ENCODE measurements at regions not wholly inside any gene's neighbourhood (a gene's known extent, or its start where the extent isn't known, plus 50 kb on each side); places are given as distances from the start of the nearest gene placed in this dataset.
A peak's percentile ranks its signal among the peaks of the same experiment; 100 is the strongest.

DNA sequence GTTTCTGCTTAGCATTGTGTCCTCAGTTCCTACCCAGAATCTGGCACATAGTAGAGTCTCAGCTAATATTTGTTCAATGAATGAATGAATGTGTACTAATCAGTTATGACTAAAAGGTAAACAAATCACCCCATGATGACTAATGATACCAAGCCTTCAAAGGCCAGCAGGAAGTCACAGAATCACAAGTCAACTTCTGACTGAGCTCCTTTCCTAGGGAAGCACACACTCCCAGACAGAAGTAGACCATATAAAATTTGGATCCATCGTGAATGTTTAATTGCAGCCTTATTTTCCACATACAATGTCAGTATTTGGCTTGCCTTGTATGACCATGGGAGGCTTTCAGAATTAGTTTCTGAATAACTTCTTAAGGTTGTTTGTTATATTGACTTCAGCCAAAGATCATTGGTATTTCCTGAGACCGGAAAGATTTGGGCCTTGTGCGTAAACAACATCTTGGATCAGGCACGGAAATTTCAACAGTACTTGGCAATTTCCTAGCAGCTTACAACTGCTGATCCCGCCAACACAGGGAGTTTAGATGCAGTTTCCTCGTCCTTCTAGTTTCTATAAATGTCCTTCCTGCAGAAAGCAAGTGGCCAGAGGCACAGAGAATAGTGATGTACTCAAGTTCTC is 185.9 kb upstream of the ATP1B1 start:
- Histone ChIP-seq H3K36me3 (no peaks in the 10 kb centered on the region), H3K27ac (no peak overlapping the region), H3K4me3 (no peak overlapping the region), H3K9me3 (ENCODE audit: low read depth) (no peaks in the 10 kb centered on the region), H3K4me1 (ENCODE audit: low read depth) (no peaks in the 10 kb centered on the region), H3K27me3 (no peaks in the 10 kb centered on the region)
- peak in 1 of 2 donors; percentile 88 for DNase-seq (ENCODE audit: low read depth in 1 of 2, low spot score in 1 of 2)
- TF ChIP-seq, protein P1, sequence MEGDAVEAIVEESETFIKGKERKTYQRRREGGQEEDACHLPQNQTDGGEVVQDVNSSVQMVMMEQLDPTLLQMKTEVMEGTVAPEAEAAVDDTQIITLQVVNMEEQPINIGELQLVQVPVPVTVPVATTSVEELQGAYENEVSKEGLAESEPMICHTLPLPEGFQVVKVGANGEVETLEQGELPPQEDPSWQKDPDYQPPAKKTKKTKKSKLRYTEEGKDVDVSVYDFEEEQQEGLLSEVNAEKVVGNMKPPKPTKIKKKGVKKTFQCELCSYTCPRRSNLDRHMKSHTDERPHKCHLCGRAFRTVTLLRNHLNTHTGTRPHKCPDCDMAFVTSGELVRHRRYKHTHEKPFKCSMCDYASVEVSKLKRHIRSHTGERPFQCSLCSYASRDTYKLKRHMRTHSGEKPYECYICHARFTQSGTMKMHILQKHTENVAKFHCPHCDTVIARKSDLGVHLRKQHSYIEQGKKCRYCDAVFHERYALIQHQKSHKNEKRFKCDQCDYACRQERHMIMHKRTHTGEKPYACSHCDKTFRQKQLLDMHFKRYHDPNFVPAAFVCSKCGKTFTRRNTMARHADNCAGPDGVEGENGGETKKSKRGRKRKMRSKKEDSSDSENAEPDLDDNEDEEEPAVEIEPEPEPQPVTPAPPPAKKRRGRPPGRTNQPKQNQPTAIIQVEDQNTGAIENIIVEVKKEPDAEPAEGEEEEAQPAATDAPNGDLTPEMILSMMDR (IDR thresholded peaks at IDR 0.05; ENCODE audit: low read depth, low read length): no peak

DNA sequence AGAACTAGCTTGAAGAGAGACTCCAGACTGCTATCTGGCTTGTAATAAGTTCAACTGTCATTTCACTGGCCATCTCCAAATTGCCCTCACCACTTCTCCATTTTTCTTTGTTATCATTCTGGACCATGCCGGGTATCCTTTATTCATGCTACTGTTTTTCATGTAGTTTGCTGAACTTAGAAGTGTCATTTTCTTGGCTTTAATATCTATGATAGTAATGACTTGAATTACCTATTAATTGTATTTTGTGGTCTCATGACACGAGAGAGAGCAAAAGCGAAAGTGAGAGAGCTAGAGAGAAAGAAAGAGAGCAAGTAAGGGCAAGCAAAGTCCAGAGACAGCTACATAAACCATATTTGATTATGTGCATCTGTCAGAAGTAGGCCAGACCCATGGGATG is 184.9 kb upstream of the ATP1B1 start:
- H3K27ac ChIP-seq: no peak overlapping the region

DNA sequence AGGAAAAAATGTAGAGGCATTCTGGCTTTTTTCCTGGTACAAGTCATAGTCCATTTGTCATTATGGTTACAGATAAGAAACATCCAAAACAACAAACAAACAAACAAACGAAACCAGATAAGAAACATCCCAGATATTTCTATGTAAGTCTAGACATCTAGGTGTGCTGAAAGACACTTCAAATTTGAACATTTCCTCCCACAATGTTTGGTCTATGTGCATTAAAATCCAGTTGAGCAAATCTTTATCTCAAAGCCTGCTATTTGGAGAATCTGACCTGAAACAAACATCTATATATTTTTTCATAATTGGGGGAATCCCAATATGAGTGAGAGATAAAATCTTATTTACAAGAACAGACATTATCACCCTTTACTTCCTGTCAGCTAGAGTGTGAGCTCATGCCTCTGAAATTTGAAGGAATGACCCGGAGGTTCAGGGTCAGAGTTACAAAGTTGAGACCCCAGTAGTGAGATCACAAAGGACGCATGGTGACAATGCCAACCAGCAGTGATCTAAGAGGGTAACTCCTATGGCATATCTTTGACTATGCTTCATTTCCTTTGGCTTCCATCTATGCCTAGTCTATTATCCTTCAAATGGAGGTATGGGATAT is 182.9 kb upstream of the ATP1B1 start:
- DNase-seq (ENCODE audit: low read depth in 1 of 2, low spot score in 1 of 2): no peak
- no peak overlapping the region for H3K27ac ChIP-seq
- no peaks in the 10 kb centered on the region for H3K4me1 ChIP-seq (ENCODE audit: low read depth)
- no peaks in the 10 kb centered on the region for H3K9me3 ChIP-seq (ENCODE audit: low read depth)
- H3K27me3 ChIP-seq: no peaks in the 10 kb centered on the region
- H3K36me3 ChIP-seq: no peaks in the 10 kb centered on the region
- TF ChIP-seq, protein P1 (IDR thresholded peaks at IDR 0.05; ENCODE audit: low read depth, low read length): no peak
- H3K4me3 ChIP-seq: no peak overlapping the region

More for the DNA sequence above, 184.9 kb upstream of the ATP1B1 start:
- H3K4me1 ChIP-seq (ENCODE audit: low read depth): no peaks in the 10 kb centered on the region
- H3K9me3 ChIP-seq (ENCODE audit: low read depth): no peaks in the 10 kb centered on the region
- no peaks in the 10 kb centered on the region for H3K36me3 ChIP-seq
- no peak overlapping the region for H3K4me3 ChIP-seq
- TF ChIP-seq, protein P1 (IDR thresholded peaks at IDR 0.05; ENCODE audit: low read depth, low read length): no peak
- no peak for DNase-seq (ENCODE audit: low read depth in 1 of 2, low spot score in 1 of 2)
- no peaks in the 10 kb centered on the region for H3K27me3 ChIP-seq

DNA sequence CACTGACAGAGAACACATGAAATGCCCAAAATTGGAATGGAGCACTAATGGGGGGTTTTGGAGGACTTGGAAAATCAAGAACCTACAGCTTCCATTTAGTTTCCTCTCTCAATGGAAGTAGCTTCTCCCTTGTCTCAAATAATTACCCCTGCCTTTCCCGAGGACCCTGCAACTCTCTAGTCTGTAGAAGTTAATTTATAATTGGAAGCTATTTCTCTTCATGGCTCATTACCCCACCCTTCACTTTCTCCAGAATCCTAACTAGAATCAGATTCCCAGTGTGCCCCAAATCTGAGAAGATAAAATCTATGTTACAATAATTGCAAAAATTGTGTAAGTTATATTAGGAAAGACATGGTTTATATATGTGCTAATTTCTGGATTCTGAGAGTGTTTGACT is 181.5 kb upstream of the ATP1B1 start:
- H3K27me3 ChIP-seq: no peaks in the 10 kb centered on the region

DNA sequence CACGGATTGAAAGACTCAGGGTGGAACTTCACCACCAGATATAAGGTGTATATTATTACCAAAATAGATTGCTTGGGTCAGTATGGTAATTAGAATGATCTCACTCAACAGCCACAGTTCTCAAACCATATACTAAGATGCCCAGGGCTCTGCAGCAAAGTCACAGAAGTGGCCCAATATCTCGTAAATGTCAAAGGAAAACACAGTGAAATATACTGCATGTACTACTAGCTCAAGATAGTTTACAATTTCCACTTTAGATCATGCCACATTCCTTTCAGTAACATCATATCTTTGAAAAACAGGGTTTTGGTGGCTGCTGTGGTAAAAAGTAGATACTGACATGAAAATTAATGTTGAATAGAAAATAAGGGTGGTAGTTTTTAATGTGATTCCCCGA is 180.3 kb upstream of the ATP1B1 start:
- no peaks in the 10 kb centered on the region for H3K4me1 ChIP-seq (ENCODE audit: low read depth)
- H3K4me3 ChIP-seq: no peak overlapping the region
- no peaks in the 10 kb centered on the region for H3K36me3 ChIP-seq
- no peaks in the 10 kb centered on the region for H3K27me3 ChIP-seq
- no peak overlapping the region for H3K27ac ChIP-seq
- no peak for DNase-seq (ENCODE audit: low read depth in 1 of 2, low spot score in 1 of 2)
- TF ChIP-seq, protein P1 (IDR thresholded peaks at IDR 0.05; ENCODE audit: low read depth, low read length): no peak
- H3K9me3 ChIP-seq (ENCODE audit: low read depth): no peaks in the 10 kb centered on the region

More for the DNA sequence above, 181.5 kb upstream of the ATP1B1 start:
- no peaks in the 10 kb centered on the region for H3K9me3 ChIP-seq (ENCODE audit: low read depth)
- H3K4me3 ChIP-seq: no peak overlapping the region
- TF ChIP-seq, protein P1 (IDR thresholded peaks at IDR 0.05; ENCODE audit: low read depth, low read length): no peak
- H3K27ac ChIP-seq: no peak overlapping the region
- H3K36me3 ChIP-seq: no peaks in the 10 kb centered on the region
- H3K4me1 ChIP-seq (ENCODE audit: low read depth): no peaks in the 10 kb centered on the region
- no peak for DNase-seq (ENCODE audit: low read depth in 1 of 2, low spot score in 1 of 2)

Data from cardiac muscle cell (in vitro differentiated cells and primary cell).